Gastroesophageal sphincter (tissue), 3 donors: ENCODE measurements at regions not wholly inside any gene's neighbourhood (a gene's known extent, or its start where the extent isn't known, plus 50 kb on each side); places are given as distances from the start of the nearest gene placed in this dataset.

Source experiments
- POLR2A ChIP-seq, 2 donors: fragments of 450-650 bp; IDR thresholded peaks; one replicate each; pipeline ENCODE4 v1.6.1; 2017; ENCODE audit warnings: antibody characterized with exemption in 2 of 2, mild to moderate bottlenecking in 2 of 2, moderate library complexity in 1 of 2
- TF ChIP-seq, protein P1 (sequence below), 4 experiments: fragments of 200-600 bp in 2 of 4; fragments of 450-650 bp in 2 of 4; sonication (generic) in 1 of 4; IDR thresholded peaks; one replicate each; pipeline ENCODE4 v1.5.1; 2017 to 2019; ENCODE audit warnings: antibody characterized with exemption in 4 of 4, mild to moderate bottlenecking in 2 of 4, moderate library complexity in 2 of 4

DNA sequence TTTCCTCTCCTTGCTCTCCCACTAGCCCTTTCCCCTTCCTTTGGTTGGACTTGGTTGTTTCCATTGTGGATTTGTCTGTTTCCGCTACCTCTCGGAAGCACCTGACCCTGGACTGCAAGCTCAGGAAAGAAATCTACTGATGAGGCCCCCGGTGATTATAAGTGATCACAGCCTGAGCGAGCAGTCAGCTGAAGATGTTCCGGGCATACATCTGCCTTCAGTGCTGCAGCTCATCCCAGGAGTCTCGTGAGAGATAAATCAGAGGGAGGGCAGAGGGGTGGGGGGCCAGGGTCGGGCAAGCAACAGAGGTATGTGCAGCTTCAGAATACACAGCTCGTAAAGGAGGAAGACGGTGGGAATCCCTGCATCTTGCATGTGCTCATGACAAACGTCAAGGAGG is 102.1 kb downstream of the MRPL46 start:
- TF ChIP-seq, protein P1, sequence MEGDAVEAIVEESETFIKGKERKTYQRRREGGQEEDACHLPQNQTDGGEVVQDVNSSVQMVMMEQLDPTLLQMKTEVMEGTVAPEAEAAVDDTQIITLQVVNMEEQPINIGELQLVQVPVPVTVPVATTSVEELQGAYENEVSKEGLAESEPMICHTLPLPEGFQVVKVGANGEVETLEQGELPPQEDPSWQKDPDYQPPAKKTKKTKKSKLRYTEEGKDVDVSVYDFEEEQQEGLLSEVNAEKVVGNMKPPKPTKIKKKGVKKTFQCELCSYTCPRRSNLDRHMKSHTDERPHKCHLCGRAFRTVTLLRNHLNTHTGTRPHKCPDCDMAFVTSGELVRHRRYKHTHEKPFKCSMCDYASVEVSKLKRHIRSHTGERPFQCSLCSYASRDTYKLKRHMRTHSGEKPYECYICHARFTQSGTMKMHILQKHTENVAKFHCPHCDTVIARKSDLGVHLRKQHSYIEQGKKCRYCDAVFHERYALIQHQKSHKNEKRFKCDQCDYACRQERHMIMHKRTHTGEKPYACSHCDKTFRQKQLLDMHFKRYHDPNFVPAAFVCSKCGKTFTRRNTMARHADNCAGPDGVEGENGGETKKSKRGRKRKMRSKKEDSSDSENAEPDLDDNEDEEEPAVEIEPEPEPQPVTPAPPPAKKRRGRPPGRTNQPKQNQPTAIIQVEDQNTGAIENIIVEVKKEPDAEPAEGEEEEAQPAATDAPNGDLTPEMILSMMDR (IDR thresholded peaks at IDR 0.05), result no peak
- no peak for TF ChIP-seq POLR2A (IDR thresholded peaks at IDR 0.05)
